Endothelial cell of umbilical vein (primary cell): ENCODE measurements at regions not wholly inside any gene's neighbourhood (a gene's known extent, or its start where the extent isn't known, plus 50 kb on each side); places are given as distances from the start of the nearest gene placed in this dataset.

ENCODE experiments used
- BruUV-seq: library from RNA; stranded (reverse); fragments of 400-500 nt; replicated peaks from 2 replicates; lab custom pipeline; 2021; lab: Mats Ljungman, UMichigan
- CTCF ChIA-PET: fragments of 300-600, 350-600 bp; sonication (Branson Sonifier 250); formaldehyde crosslinking; loops from one replicate; lab custom pipeline; 2021; ENCODE audit warnings: antibody characterized with exemption, inconsistent platforms; lab: Charles Lee
- POLR2A ChIA-PET: fragments of 300-600, 350-600 bp; sonication (Branson Sonifier 250); formaldehyde crosslinking; loops from one replicate; lab custom pipeline; 2021; ENCODE audit warnings: antibody characterized with exemption, inconsistent platforms; lab: Charles Lee
- DNase-seq: peaks from one replicate; pipeline ENCODE4 v3.0.0-alpha.2; 2011; ENCODE audit warnings: low read depth, low spot score
- FAIRE-seq: peaks from 2 replicates; lab custom pipeline; 2011; peaks lifted over from hg19 to GRCh38; lab: Jason Lieb, UNC
- H2AFZ ChIP-seq: 2 replicates; pipeline ENCODE4 v1.6.0; 2012; ENCODE audit warnings: low read depth, low read length, control low read depth, inconsistent platforms
- H3K27ac ChIP-seq: 2 replicates; pipeline ENCODE4 v1.5.1; 2011; ENCODE audit warnings: low read depth, mild to moderate bottlenecking, control low read depth, low read length, moderate library complexity; ENCODE audit not compliant: insufficient read depth
- H3K27me3 ChIP-seq, 2 experiments: 2 replicates each; pipeline versions ENCODE4 v1.6.0 to v1.6.1; 2011; ENCODE audit warnings: low read length in 2 of 2, mixed read lengths in 1 of 2; ENCODE audit not compliant: control insufficient read depth in 2 of 2, insufficient read depth in 2 of 2
- H3K36me3 ChIP-seq, 2 experiments: 2 replicates in 1 of 2; 3 replicates in 1 of 2; pipeline ENCODE4 v1.5.1; 2011; ENCODE audit warnings: low read length in 2 of 2, mild to moderate bottlenecking in 1 of 2, moderate library complexity in 1 of 2; ENCODE audit not compliant: control insufficient read depth in 2 of 2, insufficient read depth in 2 of 2; ENCODE audit errors: extremely low read depth in 1 of 2
- H3K4me1 ChIP-seq: 3 replicates; pipeline ENCODE4 v1.5.1; 2011; ENCODE audit warnings: mild to moderate bottlenecking, low read length; ENCODE audit not compliant: control insufficient read depth, insufficient read depth; ENCODE audit errors: extremely low read depth
- H3K4me2 ChIP-seq: 2 replicates; pipeline ENCODE4 v1.6.1; 2011; ENCODE audit warnings: low read length, control low read depth, mixed read lengths; ENCODE audit not compliant: insufficient read depth
- H3K4me3 ChIP-seq, 3 experiments: fragments of 200-600 bp in 1 of 3; sonication (generic), shearing (Covaris generic) in 1 of 3; replicated peaks in 1 of 3; 2 replicates each; pipeline ENCODE4 v1.5.1; 2011 to 2016; ENCODE audit warnings: control low read depth in 3 of 3, low read length in 3 of 3, mild to moderate bottlenecking in 2 of 3, inconsistent platforms in 1 of 3, low read depth in 1 of 3, moderate library complexity in 1 of 3; ENCODE audit not compliant: insufficient read depth in 1 of 3
- H3K79me2 ChIP-seq: 2 replicates; pipeline ENCODE4 v1.6.0; 2012; ENCODE audit warnings: low read length, inconsistent platforms; ENCODE audit not compliant: control insufficient read depth, insufficient read depth
- H3K9ac ChIP-seq: replicated peaks from 2 replicates; pipeline ENCODE3; 2011; ENCODE audit warnings: low read length, control low read depth; ENCODE audit not compliant: insufficient read depth; ENCODE audit errors: extremely low read depth
- H3K9me1 ChIP-seq: replicated peaks from 3 replicates; pipeline ENCODE4 v1.6.0; 2011; ENCODE audit warnings: mild to moderate bottlenecking, low read length; ENCODE audit not compliant: control insufficient read depth, insufficient read depth; ENCODE audit errors: extremely low read depth
- H3K9me3 ChIP-seq: replicated peaks from 2 replicates; pipeline ENCODE4 v1.5.1; 2012; ENCODE audit warnings: low read length, inconsistent platforms; ENCODE audit not compliant: control insufficient read depth, insufficient read depth
- H4K20me1 ChIP-seq: replicated peaks from 2 replicates; pipeline ENCODE3; 2011; ENCODE audit warnings: mild to moderate bottlenecking, low read length; ENCODE audit not compliant: control insufficient read depth, insufficient read depth; ENCODE audit errors: extremely low read depth
- EZH2 ChIP-seq: IDR thresholded peaks from 2 replicates; pipeline ENCODE4 v1.6.1; 2012; ENCODE audit warnings: borderline replicate concordance, low read depth, mild to moderate bottlenecking, moderate library complexity, low read length, inconsistent platforms; ENCODE audit not compliant: severe bottlenecking
- FOS ChIP-seq: IDR thresholded peaks from 2 replicates; pipeline ENCODE4 v1.6.1; 2011; ENCODE audit warnings: mild to moderate bottlenecking, low read length, moderate library complexity, borderline replicate concordance; ENCODE audit not compliant: insufficient read depth
- GATA2 ChIP-seq: IDR thresholded peaks from 2 replicates; pipeline ENCODE4 v1.7.0; 2011; ENCODE audit warnings: low read depth, mild to moderate bottlenecking, moderate library complexity, mixed read lengths, low read length; ENCODE audit not compliant: insufficient read length, insufficient read depth
- JUN ChIP-seq: IDR thresholded peaks from 2 replicates; pipeline ENCODE4 v1.6.1; 2011; ENCODE audit warnings: borderline replicate concordance, low read depth; ENCODE audit not compliant: insufficient read length, insufficient read depth
- MYC ChIP-seq: IDR thresholded peaks from one replicate; pipeline ENCODE4 v1.6.1; 2011; ENCODE audit warnings: mild to moderate bottlenecking, low read depth, low read length
- POLR2A ChIP-seq: IDR thresholded peaks from 2 replicates; pipeline ENCODE4 v1.6.1; 2012; ENCODE audit warnings: low read depth, mild to moderate bottlenecking, control low read depth, low read length
- POLR2AphosphoS5 ChIP-seq: IDR thresholded peaks from 2 replicates; pipeline ENCODE4 v1.6.1; 2012; ENCODE audit warnings: low read depth, mild to moderate bottlenecking, control low read depth, low read length, moderate library complexity; ENCODE audit not compliant: insufficient read depth
- dilution Hi-C: fragments of 300-500 bp; cut with MboI; formaldehyde crosslinking; loops from one replicate; pipeline ENCODE4 v1.15.0; 2019; ENCODE audit warnings: low sequenced_read_pairs; ENCODE audit not compliant: extremely low pct_ligation_motif_present
- intact Hi-C: fragments of 100-400 bp; cut with micrococcal nuclease; formaldehyde crosslinking; loops from one replicate; pipeline ENCODE4 v1.10.0; 2022
- TF ChIP-seq, protein P1 (sequence below), 2 donors: IDR thresholded peaks; 1 replicate in 1 of 2; 2 replicates in 1 of 2; pipeline ENCODE4 v1.5.1; 2011; ENCODE audit warnings: low read length in 2 of 2, mild to moderate bottlenecking in 2 of 2, moderate library complexity in 2 of 2, control low read depth in 1 of 2, inconsistent platforms in 1 of 2, low read depth in 1 of 2; ENCODE audit not compliant: insufficient read depth in 1 of 2; ENCODE audit errors: extremely low read depth in 1 of 2
- TF ChIP-seq, protein P2 (sequence below): IDR thresholded peaks from 2 replicates; pipeline ENCODE4 v1.6.1; 2011; ENCODE audit not compliant: insufficient read depth, insufficient read length

DNA sequence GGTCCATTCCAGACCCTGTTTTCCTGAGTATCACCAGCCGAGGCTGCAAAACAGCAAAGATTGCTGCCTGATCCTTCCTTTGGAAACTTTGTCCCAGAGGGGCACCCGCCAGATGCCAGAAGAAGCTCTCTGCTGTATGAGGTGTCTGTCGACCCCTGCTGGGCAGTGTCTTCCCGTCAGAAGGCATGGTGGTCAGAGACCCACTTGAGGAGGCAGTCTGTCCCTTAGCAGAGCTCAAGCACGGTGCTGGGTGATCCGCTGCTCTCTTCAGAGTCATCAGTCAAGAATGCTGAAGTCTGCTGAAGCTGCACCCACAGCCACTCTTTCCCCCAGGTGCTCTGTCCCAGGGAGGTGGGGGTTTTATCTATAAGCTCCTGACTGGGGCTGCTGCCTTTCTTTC lies 1121.2 kb downstream of the NSUN3 start:
- FAIRE-seq (no peak), DNase-seq (no peak)
- dilution Hi-C loops = no loop called here

More for the DNA sequence above, 1121.2 kb downstream of the NSUN3 start:
- no peaks in the 10 kb centered on the region for H4K20me1 ChIP-seq
- H3K4me1 ChIP-seq = no peaks in the 10 kb centered on the region
- ChIA-PET CTCF (no interaction called here), POLR2A (no interaction called here)
- no peaks in the 10 kb centered on the region for H3K36me3 ChIP-seq
- no peaks in the 10 kb centered on the region for H3K27me3 ChIP-seq
- intact Hi-C loops = no loop called here
- H3K4me2 ChIP-seq = no peak overlapping the region
- H2AFZ ChIP-seq = no peak overlapping the region
- H3K9me1 ChIP-seq = no peaks in the 10 kb centered on the region
- H3K4me3 ChIP-seq = no peak overlapping the region
- no peak overlapping the region for H3K9ac ChIP-seq
- no peak for TF ChIP-seq FOS
- TF ChIP-seq, protein P1, sequence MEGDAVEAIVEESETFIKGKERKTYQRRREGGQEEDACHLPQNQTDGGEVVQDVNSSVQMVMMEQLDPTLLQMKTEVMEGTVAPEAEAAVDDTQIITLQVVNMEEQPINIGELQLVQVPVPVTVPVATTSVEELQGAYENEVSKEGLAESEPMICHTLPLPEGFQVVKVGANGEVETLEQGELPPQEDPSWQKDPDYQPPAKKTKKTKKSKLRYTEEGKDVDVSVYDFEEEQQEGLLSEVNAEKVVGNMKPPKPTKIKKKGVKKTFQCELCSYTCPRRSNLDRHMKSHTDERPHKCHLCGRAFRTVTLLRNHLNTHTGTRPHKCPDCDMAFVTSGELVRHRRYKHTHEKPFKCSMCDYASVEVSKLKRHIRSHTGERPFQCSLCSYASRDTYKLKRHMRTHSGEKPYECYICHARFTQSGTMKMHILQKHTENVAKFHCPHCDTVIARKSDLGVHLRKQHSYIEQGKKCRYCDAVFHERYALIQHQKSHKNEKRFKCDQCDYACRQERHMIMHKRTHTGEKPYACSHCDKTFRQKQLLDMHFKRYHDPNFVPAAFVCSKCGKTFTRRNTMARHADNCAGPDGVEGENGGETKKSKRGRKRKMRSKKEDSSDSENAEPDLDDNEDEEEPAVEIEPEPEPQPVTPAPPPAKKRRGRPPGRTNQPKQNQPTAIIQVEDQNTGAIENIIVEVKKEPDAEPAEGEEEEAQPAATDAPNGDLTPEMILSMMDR (IDR thresholded peaks at IDR 0.05; ENCODE audit: extremely low read depth in 1 of 2, insufficient read depth in 1 of 2, low read depth in 1 of 2, low read length in 2 of 2) = no peak
- no peak for TF ChIP-seq JUN
- TF ChIP-seq MYC = no peak
- TF ChIP-seq EZH2 = no peak
- no peak for TF ChIP-seq GATA2
- TF ChIP-seq, protein P2, sequence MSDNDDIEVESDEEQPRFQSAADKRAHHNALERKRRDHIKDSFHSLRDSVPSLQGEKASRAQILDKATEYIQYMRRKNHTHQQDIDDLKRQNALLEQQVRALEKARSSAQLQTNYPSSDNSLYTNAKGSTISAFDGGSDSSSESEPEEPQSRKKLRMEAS = no peak
- TF ChIP-seq POLR2A = no peak
- TF ChIP-seq POLR2AphosphoS5 = no peak
- H3K9me3 ChIP-seq = peaks cover 2% of the 10 kb centered on the region
- no peak overlapping the region for H3K27ac ChIP-seq
- BruUV-seq = no TSS peak
- H3K79me2 ChIP-seq = no peaks in the 10 kb centered on the region
